K562 (cell line): ENCODE measurements at regions not wholly inside any gene's neighbourhood (a gene's known extent, or its start where the extent isn't known, plus 50 kb on each side); places are given as distances from the start of the nearest gene placed in this dataset.

Source experiments
- ATAC-seq: fragments of 200-7000 bp; cut with Tn5 transposase; 3 replicates; pipeline ENCODE4 v1.9.1; 2020; ENCODE audit warnings: moderate library complexity
- BruUV-seq: library from RNA; stranded (reverse); fragments of 400-500 nt; replicated peaks from 2 replicates; lab custom pipeline; 2021; lab: Mats Ljungman, UMichigan
- CTCF ChIA-PET: fragments of 300-600 bp; formaldehyde crosslinking; extraction: SDS; loops from one replicate; lab custom pipeline; 2021; ENCODE audit warnings: low intra/inter-chr PET ratio; lab: Yijun Ruan, JAX
- POLR2A ChIA-PET: fragments of 300-600, 350-650 bp; sonication (Branson Sonifier 250); formaldehyde crosslinking; extraction: SDS; loops from one replicate; lab custom pipeline; 2021; ENCODE audit warnings: antibody characterized with exemption, inconsistent platforms; lab: Yijun Ruan, JAX
- DNase-seq, 4 experiments: peaks; one replicate each; pipeline versions ENCODE4 v3.0.0 to v3.0.0-alpha.2; 2011 to 2018; ENCODE audit warnings: low spot score in 3 of 4, mixed read lengths in 3 of 4; ENCODE audit errors: extremely low read depth in 1 of 4
- FAIRE-seq: peaks from 2 replicates; lab custom pipeline; 2011; peaks lifted over from hg19 to GRCh38; lab: Jason Lieb, UNC
- H2AFZ ChIP-seq: 2 replicates; pipeline ENCODE4 v1.6.0; 2011; ENCODE audit warnings: low read depth, low read length, control low read depth, inconsistent platforms
- H3K27ac ChIP-seq: fragments of 200-600 bp; 3 replicates; pipeline ENCODE4 v1.8.0; 2011; ENCODE audit warnings: low read depth, mild to moderate bottlenecking, control low read depth, inconsistent platforms, low read length, moderate library complexity, mixed read lengths; ENCODE audit errors: extremely low read depth
- H3K27me3 ChIP-seq, 2 experiments: fragments of 300-600 bp in 1 of 2; 2 replicates in 1 of 2; 3 replicates in 1 of 2; pipeline versions ENCODE4 v1.6.0 to v1.8.0; 2011; ENCODE audit warnings: inconsistent platforms in 2 of 2, low read length in 2 of 2, mild to moderate bottlenecking in 1 of 2, mixed read lengths in 1 of 2, moderate library complexity in 1 of 2; ENCODE audit not compliant: control insufficient read depth in 2 of 2, insufficient read depth in 2 of 2
- H3K36me3 ChIP-seq: fragments of 300-600 bp; 3 replicates; pipeline ENCODE4 v1.8.0; 2011; ENCODE audit warnings: mild to moderate bottlenecking, low read length, inconsistent platforms; ENCODE audit not compliant: control insufficient read depth, insufficient read depth
- H3K4me1 ChIP-seq, 2 experiments: fragments of 200-600 bp in 1 of 2; replicated peaks in 1 of 2; 2 replicates in 1 of 2; 3 replicates in 1 of 2; pipeline versions ENCODE4 v1.5.1 to v1.8.0; 2011; ENCODE audit warnings: inconsistent platforms in 2 of 2, low read length in 2 of 2, mild to moderate bottlenecking in 1 of 2, mixed read lengths in 1 of 2, moderate library complexity in 1 of 2; ENCODE audit not compliant: control insufficient read depth in 2 of 2, insufficient read depth in 2 of 2
- H3K4me2 ChIP-seq: 2 replicates; pipeline ENCODE4 v1.6.1; 2011; ENCODE audit warnings: low read length, control low read depth, inconsistent platforms, mixed read lengths; ENCODE audit not compliant: insufficient read depth
- H3K4me3 ChIP-seq: fragments of 200-600 bp; sonication (generic), shearing (Covaris generic); 2 replicates; pipeline ENCODE4 v1.5.1; 2016; ENCODE audit warnings: control low read depth, inconsistent platforms
- H3K79me2 ChIP-seq: fragments of 200-600 bp; 3 replicates; pipeline ENCODE4 v1.8.0; 2011; ENCODE audit warnings: low read length, inconsistent platforms; ENCODE audit not compliant: control insufficient read depth, insufficient read depth
- H3K9ac ChIP-seq, 2 experiments: 2 replicates each; pipeline versions ENCODE4 v1.6.0 to v1.6.1; 2011; ENCODE audit warnings: low read depth in 2 of 2, low read length in 2 of 2, control low read depth in 1 of 2, inconsistent platforms in 1 of 2, mild to moderate bottlenecking in 1 of 2, mixed read lengths in 1 of 2; ENCODE audit not compliant: insufficient read depth in 1 of 2
- H3K9me1 ChIP-seq: one replicate; pipeline ENCODE4 v1.6.0; 2011; ENCODE audit warnings: inconsistent platforms, mild to moderate bottlenecking, low read length, moderate library complexity; ENCODE audit not compliant: control insufficient read depth, insufficient read depth
- H3K9me3 ChIP-seq: replicated peaks from 2 replicates; pipeline ENCODE4 v1.5.1; 2011; ENCODE audit warnings: low read depth, low read length, inconsistent platforms; ENCODE audit not compliant: control insufficient read depth, insufficient read depth
- H4K20me1 ChIP-seq: replicated peaks from 2 replicates; pipeline ENCODE4 v1.6.1; 2011; ENCODE audit warnings: low read length, inconsistent platforms, mixed read lengths; ENCODE audit not compliant: control insufficient read depth, insufficient read depth
- CBX1 ChIP-seq: sonication (generic); IDR thresholded peaks from 2 replicates; pipeline ENCODE4 v1.6.1; 2016; ENCODE audit warnings: antibody characterized with exemption, low read depth, mild to moderate bottlenecking
- KAT7 ChIP-seq: sonication (generic); formaldehyde crosslinking; IDR thresholded peaks from 2 replicates; pipeline ENCODE4 v1.8.0; 2022; ENCODE audit warnings: missing genetic modification reagents, mild to moderate bottlenecking, borderline replicate concordance
- LEF1 ChIP-seq: fragments of 450-650 bp; IDR thresholded peaks from 2 replicates; pipeline ENCODE4 v1.6.1; 2016; ENCODE audit warnings: mild to moderate bottlenecking
- MXI1 ChIP-seq: IDR thresholded peaks from 2 replicates; pipeline ENCODE4 v1.6.1; 2011; ENCODE audit warnings: low read depth, mild to moderate bottlenecking, improper control_type of control experiment, low read length
- NRF1 ChIP-seq, 2 experiments: fragments of 450-650 bp; IDR thresholded peaks in 1 of 2; conservative IDR thresholded peaks in 1 of 2; 2 replicates each; pipeline ENCODE4 v1.6.1; 2014; ENCODE audit warnings: mild to moderate bottlenecking in 2 of 2
- POLR2H ChIP-seq: IDR thresholded peaks from 2 replicates; pipeline ENCODE4 v1.6.1; 2016; ENCODE audit warnings: missing genetic modification characterization, low read depth, mild to moderate bottlenecking, control low read depth, missing compliant biosample characterization, moderate library complexity
- ZBTB8A ChIP-seq: fragments of 450-650 bp; IDR thresholded peaks from 2 replicates; pipeline ENCODE4 v1.6.1; 2018; ENCODE audit warnings: mild to moderate bottlenecking, moderate library complexity; ENCODE audit not compliant: partially characterized antibody
- ZNF274 ChIP-seq: IDR thresholded peaks from 2 replicates; pipeline ENCODE4 v1.6.1; 2011; ENCODE audit warnings: low read depth, mild to moderate bottlenecking, low read length, moderate library complexity, borderline replicate concordance
- WGBS: fragments of 100-300 bp; shearing (Covaris generic); methylation state at CpG from one replicate; pipeline ENCODE4 v1.1.6; 2016; ENCODE audit warnings: low coverage, mixed read lengths; ENCODE audit not compliant: insufficient coverage; ENCODE audit errors: missing lambda C conversion rate; 5-methylcytosine and 5-hydroxymethylcytosine counted together
- in situ Hi-C: fragments of 300-500 bp; cut with MboI; formaldehyde crosslinking; loops from 4 replicates; pipeline ENCODE4 v1.15.0; 2018; ENCODE audit warnings: inconsistent platforms, mixed read lengths
- intact Hi-C: fragments of 100-400 bp; cut with micrococcal nuclease; formaldehyde crosslinking; loops from 2 replicates; pipeline ENCODE4 v1.14.2; 2022
- TF ChIP-seq, protein P1 (sequence below): fragments of 250-450 bp; sonication (Bioruptor Pico); IDR thresholded peaks from 2 replicates; pipeline ENCODE4 v1.5.1; 2021; ENCODE audit warnings: mild to moderate bottlenecking
- TF ChIP-seq, protein P2 (sequence below): fragments of 250-450 bp; sonication (Bioruptor Pico); IDR thresholded peaks from 2 replicates; pipeline ENCODE4 v1.5.0; 2020; ENCODE audit warnings: mild to moderate bottlenecking
- TF ChIP-seq, protein P3 (sequence below): fragments of 450-650 bp; IDR thresholded peaks from 2 replicates; pipeline ENCODE4 v1.6.1; 2016; ENCODE audit warnings: low read depth, mild to moderate bottlenecking, moderate library complexity
- TF ChIP-seq, protein P4 (sequence below): fragments of 250-450 bp; sonication (Bioruptor Pico); IDR thresholded peaks from 2 replicates; pipeline ENCODE4 v1.8.0; 2021; ENCODE audit warnings: moderate library complexity, mild to moderate bottlenecking, inconsistent platforms
- TF ChIP-seq, protein P5 (sequence below): IDR thresholded peaks from 2 replicates; pipeline ENCODE4 v1.6.1; 2011; ENCODE audit warnings: borderline replicate concordance, low read depth, mild to moderate bottlenecking, moderate library complexity, low read length; ENCODE audit not compliant: insufficient read depth, poor library complexity, severe bottlenecking

DNA sequence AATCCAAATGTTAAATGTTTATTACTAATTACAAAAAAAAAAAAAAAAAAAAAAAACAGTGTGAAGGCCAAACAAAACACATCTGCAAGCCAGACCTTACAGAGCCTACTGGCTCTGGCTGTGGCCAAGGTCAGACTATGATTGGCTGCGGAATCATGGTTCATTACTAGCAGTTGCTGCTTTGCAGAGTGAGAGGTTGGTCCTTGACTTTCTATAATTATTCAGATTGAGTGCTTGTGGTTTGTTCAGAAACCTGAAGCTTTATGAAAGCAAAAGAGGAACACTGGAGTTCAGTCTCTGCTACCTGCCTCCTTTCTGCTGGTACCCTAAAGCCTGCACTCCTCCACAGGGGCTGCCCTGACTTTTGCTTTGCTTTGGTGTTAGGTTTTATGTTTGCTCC is 550.9 kb downstream of the BCL11B start:
- 0% methylated on average over 1 of the region's 1 CpG for WGBS
- Histone ChIP-seq H4K20me1 (no peaks in the 10 kb centered on the region), H3K27ac (no peak overlapping the region), H3K9ac (no peak overlapping the region), H3K4me2 (no peak overlapping the region), H2AFZ (no peak overlapping the region), H3K4me1 (no peaks in the 10 kb centered on the region), H3K9me1 (no peaks in the 10 kb centered on the region), H3K4me3 (no peak overlapping the region), H3K36me3 (no peaks in the 10 kb centered on the region), H3K79me2 (no peaks in the 10 kb centered on the region), H3K9me3 (no peaks in the 10 kb centered on the region), H3K27me3 (no peaks in the 10 kb centered on the region)
- BruUV-seq, result no TSS peak
- DNase-seq (no peak), FAIRE-seq (no peak), ATAC-seq (no peak)
- TF ChIP-seq, protein P1, sequence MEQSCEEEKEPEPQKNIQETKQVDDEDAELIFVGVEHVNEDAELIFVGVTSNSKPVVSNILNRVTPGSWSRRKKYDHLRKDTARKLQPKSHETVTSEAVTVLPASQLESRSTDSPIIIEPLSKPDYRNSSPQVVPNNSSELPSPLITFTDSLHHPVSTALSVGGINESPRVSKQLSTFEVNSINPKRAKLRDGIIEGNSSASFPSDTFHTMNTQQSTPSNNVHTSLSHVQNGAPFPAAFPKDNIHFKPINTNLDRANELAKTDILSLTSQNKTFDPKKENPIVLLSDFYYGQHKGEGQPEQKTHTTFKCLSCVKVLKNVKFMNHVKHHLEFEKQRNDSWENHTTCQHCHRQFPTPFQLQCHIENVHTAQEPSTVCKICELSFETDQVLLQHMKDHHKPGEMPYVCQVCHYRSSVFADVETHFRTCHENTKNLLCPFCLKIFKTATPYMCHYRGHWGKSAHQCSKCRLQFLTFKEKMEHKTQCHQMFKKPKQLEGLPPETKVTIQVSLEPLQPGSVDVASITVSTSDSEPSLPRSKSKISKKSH (CRISPR knock-in tag), result no peak
- no peak for TF ChIP-seq LEF1
- TF ChIP-seq NRF1 (conservative IDR thresholded peaks at IDR 0.05 in 1 of 2, IDR thresholded peaks at IDR 0.05 in 1 of 2), result no peak
- no peak for TF ChIP-seq MXI1
- no peak for TF ChIP-seq KAT7 (CRISPR knock-in tag)
- TF ChIP-seq POLR2H, result no peak
- no peak for TF ChIP-seq ZBTB8A
- TF ChIP-seq, protein P2, sequence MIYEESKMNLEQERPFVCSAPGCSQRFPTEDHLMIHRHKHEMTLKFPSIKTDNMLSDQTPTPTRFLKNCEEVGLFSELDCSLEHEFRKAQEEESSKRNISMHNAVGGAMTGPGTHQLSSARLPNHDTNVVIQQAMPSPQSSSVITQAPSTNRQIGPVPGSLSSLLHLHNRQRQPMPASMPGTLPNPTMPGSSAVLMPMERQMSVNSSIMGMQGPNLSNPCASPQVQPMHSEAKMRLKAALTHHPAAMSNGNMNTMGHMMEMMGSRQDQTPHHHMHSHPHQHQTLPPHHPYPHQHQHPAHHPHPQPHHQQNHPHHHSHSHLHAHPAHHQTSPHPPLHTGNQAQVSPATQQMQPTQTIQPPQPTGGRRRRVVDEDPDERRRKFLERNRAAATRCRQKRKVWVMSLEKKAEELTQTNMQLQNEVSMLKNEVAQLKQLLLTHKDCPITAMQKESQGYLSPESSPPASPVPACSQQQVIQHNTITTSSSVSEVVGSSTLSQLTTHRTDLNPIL (CRISPR knock-in tag), result no peak
- TF ChIP-seq, protein P3, sequence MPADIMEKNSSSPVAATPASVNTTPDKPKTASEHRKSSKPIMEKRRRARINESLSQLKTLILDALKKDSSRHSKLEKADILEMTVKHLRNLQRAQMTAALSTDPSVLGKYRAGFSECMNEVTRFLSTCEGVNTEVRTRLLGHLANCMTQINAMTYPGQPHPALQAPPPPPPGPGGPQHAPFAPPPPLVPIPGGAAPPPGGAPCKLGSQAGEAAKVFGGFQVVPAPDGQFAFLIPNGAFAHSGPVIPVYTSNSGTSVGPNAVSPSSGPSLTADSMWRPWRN, result no peak
- TF ChIP-seq, protein P4, sequence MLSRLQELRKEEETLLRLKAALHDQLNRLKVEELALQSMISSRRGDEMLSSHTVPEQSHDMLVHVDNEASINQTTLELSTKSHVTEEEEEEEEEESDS (CRISPR knock-in tag), result no peak
- no peak for TF ChIP-seq ZNF274
- TF ChIP-seq CBX1, result no peak
- TF ChIP-seq, protein P5, sequence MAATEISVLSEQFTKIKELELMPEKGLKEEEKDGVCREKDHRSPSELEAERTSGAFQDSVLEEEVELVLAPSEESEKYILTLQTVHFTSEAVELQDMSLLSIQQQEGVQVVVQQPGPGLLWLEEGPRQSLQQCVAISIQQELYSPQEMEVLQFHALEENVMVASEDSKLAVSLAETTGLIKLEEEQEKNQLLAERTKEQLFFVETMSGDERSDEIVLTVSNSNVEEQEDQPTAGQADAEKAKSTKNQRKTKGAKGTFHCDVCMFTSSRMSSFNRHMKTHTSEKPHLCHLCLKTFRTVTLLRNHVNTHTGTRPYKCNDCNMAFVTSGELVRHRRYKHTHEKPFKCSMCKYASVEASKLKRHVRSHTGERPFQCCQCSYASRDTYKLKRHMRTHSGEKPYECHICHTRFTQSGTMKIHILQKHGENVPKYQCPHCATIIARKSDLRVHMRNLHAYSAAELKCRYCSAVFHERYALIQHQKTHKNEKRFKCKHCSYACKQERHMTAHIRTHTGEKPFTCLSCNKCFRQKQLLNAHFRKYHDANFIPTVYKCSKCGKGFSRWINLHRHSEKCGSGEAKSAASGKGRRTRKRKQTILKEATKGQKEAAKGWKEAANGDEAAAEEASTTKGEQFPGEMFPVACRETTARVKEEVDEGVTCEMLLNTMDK, result no peak
- ChIA-PET POLR2A (no interaction called here), CTCF (no interaction called here)
- intact Hi-C loops (no loop called here), in situ Hi-C loops (no loop called here)
